Adrenal gland (tissue), 9 donors: ENCODE measurements at regions not wholly inside any gene's neighbourhood (a gene's known extent, or its start where the extent isn't known, plus 50 kb on each side); places are given as distances from the start of the nearest gene placed in this dataset.

ENCODE experiments used
- DNase-seq, 7 donors: peaks; one replicate each; pipeline ENCODE4 v3.0.0-alpha.2; 2019 to 2020
- H3K27ac ChIP-seq, 5 donors: fragments of 200-600 bp; sonication (generic) in 4 of 5; 1 replicate in 3 of 5; 2 replicates in 2 of 5; pipeline versions ENCODE4 v1.5.1 to v1.8.0; 2016 to 2020; ENCODE audit warnings: mild to moderate bottlenecking in 1 of 5
- H3K27me3 ChIP-seq: fragments of 200-600 bp; 2 replicates; pipeline ENCODE4 v1.8.0; 2021
- H3K36me3 ChIP-seq, 2 donors: fragments of 200-600 bp; replicated peaks in 1 of 2; 1 replicate in 1 of 2; 2 replicates in 1 of 2; pipeline versions ENCODE4 v1.5.1 to v1.8.0; 2018 to 2022
- H3K4me1 ChIP-seq, 2 donors: fragments of 200-600 bp; replicated peaks in 1 of 2; 1 replicate in 1 of 2; 2 replicates in 1 of 2; pipeline versions ENCODE4 v1.5.1 to v1.8.0; 2018 to 2021
- H3K4me3 ChIP-seq, 4 donors: fragments of 200-600 bp; sonication (generic) in 3 of 4; one replicate each; pipeline ENCODE4 v1.5.1; 2016 to 2018
- H3K9me3 ChIP-seq, 3 donors: fragments of 200-600 bp; sonication (generic) in 1 of 3; replicated peaks in 1 of 3; 1 replicate in 2 of 3; 2 replicates in 1 of 3; pipeline versions ENCODE4 v1.5.1 to v1.8.0; 2016 to 2021
- CTCF ChIP-seq, 6 experiments: fragments of 450-650 bp in 4 of 6; fragments of 200-600 bp in 2 of 6; sonication (generic) in 1 of 6; IDR thresholded peaks; 1 replicate in 5 of 6; 2 replicates in 1 of 6; pipeline versions ENCODE4 v1.5.1 to v1.8.0; 2016 to 2021; ENCODE audit warnings: antibody characterized with exemption in 6 of 6, mild to moderate bottlenecking in 2 of 6, moderate library complexity in 1 of 6
- POLR2A ChIP-seq, 2 donors: fragments of 450-650 bp; IDR thresholded peaks; one replicate each; pipeline ENCODE4 v1.6.1; 2017; ENCODE audit warnings: antibody characterized with exemption in 2 of 2, mild to moderate bottlenecking in 2 of 2, moderate library complexity in 1 of 2
- WGBS, 4 donors: extraction: QIAGEN DNeasy Blood & Tissue Kit in 2 of 4; methylation state at CpG; one replicate each; pipeline versions ENCODE4 v1.1.5 to v1.1.7; 2013 to 2017; 5-methylcytosine and 5-hydroxymethylcytosine counted together
- intact Hi-C, 2 donors: fragments of 100-400 bp; cut with DNase I; formaldehyde crosslinking; loops; one replicate each; pipeline versions ENCODE4 v1.14.1 to v1.15.0; 2022 to 2023
- donor health status: healthy with polysubstance abuse.
- donor health status: Bipolar disorder and iron deficiency.
- donor health status: DM: yes; HTN: yes; CAD: no.
- donor health status: DM: no; HTN: no; CAD: no.
- donor health status: DM: no; HTN: no; CAD: no.

- intact Hi-C loops: no loop called here
- no peaks in the 10 kb centered on the region for H3K36me3 ChIP-seq
- H3K27ac ChIP-seq: no peak overlapping the region
- no peaks in the 10 kb centered on the region for H3K9me3 ChIP-seq
- 51 to 68% (median 53%) methylated on average over 3 of the region's 3 CpGs for WGBS, 4 donors
- no peak for TF ChIP-seq POLR2A (IDR thresholded peaks at IDR 0.05)
- TF ChIP-seq CTCF (IDR thresholded peaks at IDR 0.05): no peak
- H3K4me1 ChIP-seq: no peaks in the 10 kb centered on the region
- DNase-seq: no peak
- no peaks in the 10 kb centered on the region for H3K27me3 ChIP-seq
- no peak overlapping the region for H3K4me3 ChIP-seq
Measured at GRCh38 chr5:23579566-23579965, 72.2 kb downstream of the PRDM9 start.

GRCh38 chr5:23583081-23583480 is 75.7 kb downstream of the PRDM9 start:
- no peaks in the 10 kb centered on the region for H3K36me3 ChIP-seq
- intact Hi-C loops: no loop called here
- no peaks in the 10 kb centered on the region for H3K4me1 ChIP-seq
- H3K9me3 ChIP-seq: no peaks in the 10 kb centered on the region
- TF ChIP-seq POLR2A (IDR thresholded peaks at IDR 0.05) (no peak), CTCF (IDR thresholded peaks at IDR 0.05) (no peak)
- no peak for DNase-seq
- WGBS, 4 donors: 61 to 69% (median 69%) methylated on average over 3 of the region's 3 CpGs
- no peaks in the 10 kb centered on the region for H3K27me3 ChIP-seq
- H3K4me3 ChIP-seq: no peak overlapping the region
- no peak overlapping the region for H3K27ac ChIP-seq

GRCh38 chr5:23588841-23589326 is 81.5 kb downstream of the PRDM9 start:
- Histone ChIP-seq H3K27ac (no peak overlapping the region), H3K36me3 (no peaks in the 10 kb centered on the region), H3K27me3 (no peaks in the 10 kb centered on the region), H3K9me3 (no peaks in the 10 kb centered on the region), H3K4me3 (no peak overlapping the region), H3K4me1 (no peaks in the 10 kb centered on the region)
- TF ChIP-seq POLR2A (IDR thresholded peaks at IDR 0.05) (no peak), CTCF (IDR thresholded peaks at IDR 0.05) (no peak)
- intact Hi-C loops: no loop called here
- 50 to 68% (median 58%) methylated on average over 3 of the region's 3 CpGs for WGBS, 4 donors
- no peak for DNase-seq

GRCh38 chr5:23591250-23591649 is 83.8 kb downstream of the PRDM9 start:
- TF ChIP-seq POLR2A (IDR thresholded peaks at IDR 0.05) (no peak), CTCF (IDR thresholded peaks at IDR 0.05) (no peak)
- Histone ChIP-seq H3K36me3 (no peaks in the 10 kb centered on the region), H3K27ac (no peak overlapping the region), H3K4me3 (no peak overlapping the region), H3K9me3 (no peaks in the 10 kb centered on the region), H3K27me3 (no peaks in the 10 kb centered on the region), H3K4me1 (no peaks in the 10 kb centered on the region)
- intact Hi-C loops: no loop called here
- no peak for DNase-seq
- 81 to 90% (median 84%) methylated on average over 4 of the region's 4 CpGs for WGBS, 4 donors
